SK-N-SH (cell line): ENCODE measurements at regions not wholly inside any gene's neighbourhood (a gene's known extent, or its start where the extent isn't known, plus 50 kb on each side); places are given as distances from the start of the nearest gene placed in this dataset.

Experiments used
- CTCF ChIA-PET: fragments of 300-600, 350-600 bp; formaldehyde crosslinking; extraction: SDS; loops from one replicate; lab custom pipeline; 2021; lab: Yijun Ruan, JAX
- POLR2A ChIA-PET: fragments of 350-600 bp; sonication (Branson Sonifier 250); formaldehyde crosslinking; extraction: SDS; loops from one replicate; lab custom pipeline; 2020; ENCODE audit warnings: antibody characterized with exemption, inconsistent platforms; lab: Yijun Ruan, JAX
- DNase-seq: peaks from one replicate; pipeline ENCODE4 v3.0.0; 2012
- H2AFZ ChIP-seq: fragments of 200-600 bp; sonication (generic); 2 replicates; pipeline ENCODE4 v1.8.1; 2016; ENCODE audit warnings: antibody characterized with exemption, mild to moderate bottlenecking, low read depth
- H3F3A ChIP-seq: fragments of 200-600 bp; sonication (generic); replicated peaks from 2 replicates; pipeline ENCODE3; 2016; ENCODE audit warnings: antibody characterized with exemption, mild to moderate bottlenecking; ENCODE audit not compliant: insufficient read depth
- H3K27ac ChIP-seq, 2 experiments: fragments of 200-500 bp in 1 of 2; fragments of 200-600 bp in 1 of 2; sonication (Bioruptor generic) in 1 of 2; sonication (generic), shearing (Covaris generic) in 1 of 2; 2 replicates each; pipeline versions ENCODE4 v1.5.1 to v1.6.1; 2014 to 2016; ENCODE audit warnings: low read depth in 2 of 2, inconsistent platforms in 1 of 2, low read length in 1 of 2, mild to moderate bottlenecking in 1 of 2, mixed read lengths in 1 of 2
- H3K27me3 ChIP-seq: fragments of 200-600 bp; sonication (generic), shearing (Covaris generic); 2 replicates; pipeline ENCODE4 v1.6.1; 2016; ENCODE audit warnings: mixed run types; ENCODE audit not compliant: insufficient read depth
- H3K36me3 ChIP-seq, 2 experiments: fragments of 200-500 bp in 1 of 2; fragments of 200-600 bp in 1 of 2; sonication (Bioruptor generic) in 1 of 2; sonication (generic) in 1 of 2; replicated peaks in 1 of 2; 2 replicates each; pipeline versions ENCODE3 to v1.5.1; 2014 to 2016; ENCODE audit warnings: low read length in 1 of 2, mild to moderate bottlenecking in 1 of 2; ENCODE audit not compliant: insufficient read depth in 2 of 2, control insufficient read depth in 1 of 2
- H3K4me1 ChIP-seq, 2 experiments: fragments of 200-500 bp in 1 of 2; fragments of 200-600 bp in 1 of 2; sonication (Bioruptor generic) in 1 of 2; sonication (generic), shearing (Covaris generic) in 1 of 2; 2 replicates each; pipeline versions ENCODE4 v1.5.1 to v1.6.1; 2014 to 2016; ENCODE audit warnings: low read depth in 1 of 2, low read length in 1 of 2, mixed run types in 1 of 2; ENCODE audit not compliant: insufficient read depth in 2 of 2, control insufficient read depth in 1 of 2
- H3K4me2 ChIP-seq: fragments of 200-600 bp; sonication (generic), shearing (Covaris generic); 2 replicates; pipeline ENCODE4 v1.6.1; 2017; ENCODE audit warnings: mixed run types
- H3K4me3 ChIP-seq, 2 experiments: fragments of 200-500 bp in 1 of 2; fragments of 200-600 bp in 1 of 2; sonication (Bioruptor generic) in 1 of 2; sonication (generic), shearing (Covaris generic) in 1 of 2; 2 replicates each; pipeline versions ENCODE4 v1.5.1 to v1.8.1; 2014 to 2016; ENCODE audit warnings: low read depth in 2 of 2, inconsistent platforms in 1 of 2, low read length in 1 of 2, mild to moderate bottlenecking in 1 of 2, mixed read lengths in 1 of 2, moderate library complexity in 1 of 2
- H3K79me2 ChIP-seq: fragments of 200-600 bp; sonication (generic); 2 replicates; pipeline ENCODE4 v1.8.1; 2017; ENCODE audit warnings: mild to moderate bottlenecking; ENCODE audit not compliant: insufficient read depth
- H3K9ac ChIP-seq: fragments of 200-600 bp; sonication (generic); 2 replicates; pipeline ENCODE4 v1.6.1; 2017; ENCODE audit warnings: mixed run types
- H3K9me2 ChIP-seq: fragments of 200-600 bp; sonication (generic); 2 replicates; pipeline ENCODE4 v1.6.1; 2017; ENCODE audit warnings: mixed run types
- H3K9me3 ChIP-seq: fragments of 200-600 bp; sonication (generic); 2 replicates; pipeline ENCODE4 v1.6.1; 2017; ENCODE audit warnings: mixed run types, mild to moderate bottlenecking, moderate library complexity
- H4K20me1 ChIP-seq: fragments of 200-600 bp; sonication (generic); 2 replicates; pipeline ENCODE4 v1.6.1; 2017; ENCODE audit warnings: mild to moderate bottlenecking, mixed run types; ENCODE audit not compliant: insufficient read depth
- ELF1 ChIP-seq: IDR thresholded peaks from 2 replicates; pipeline ENCODE4 v1.4.0; 2012
- EP300 ChIP-seq, 2 experiments: IDR thresholded peaks; 2 replicates each; pipeline versions ENCODE4 v1.4.0 to v1.6.1; 2012; ENCODE audit warnings: borderline replicate concordance in 1 of 2, low read depth in 1 of 2, low read length in 1 of 2
- EZH2phosphoT487 ChIP-seq: fragments of 200-600 bp; sonication (generic); IDR thresholded peaks from 2 replicates; pipeline ENCODE4 v1.6.1; 2017; ENCODE audit warnings: low read depth, mixed run types, mild to moderate bottlenecking, antibody characterized with exemption, moderate library complexity, borderline replicate concordance
- FOXJ3 ChIP-seq: sonication (generic); formaldehyde crosslinking; IDR thresholded peaks from 2 replicates; pipeline ENCODE4 v1.5.1; 2020; ENCODE audit warnings: mild to moderate bottlenecking, missing genetic modification reagents
- NRF1 ChIP-seq: IDR thresholded peaks from 2 replicates; pipeline ENCODE4 v1.6.1; 2012; ENCODE audit warnings: low read depth, mild to moderate bottlenecking, low read length
- POLR2AphosphoS5 ChIP-seq: IDR thresholded peaks from 2 replicates; pipeline ENCODE4 v1.6.1; 2012; ENCODE audit warnings: low read depth, low read length
- RCOR1 ChIP-seq: fragments of 150-350 bp; IDR thresholded peaks from 2 replicates; pipeline ENCODE4 v1.6.1; 2017; ENCODE audit warnings: antibody characterized with exemption, low read length
- RXRA ChIP-seq: IDR thresholded peaks from 2 replicates; pipeline ENCODE4 v1.4.0; 2012; ENCODE audit warnings: low read depth, mild to moderate bottlenecking, borderline replicate concordance
- SIN3A ChIP-seq: IDR thresholded peaks from 2 replicates; pipeline ENCODE4 v1.6.1; 2012; ENCODE audit warnings: low read depth, mild to moderate bottlenecking, low read length, moderate library complexity, borderline replicate concordance
- SMC3 ChIP-seq: IDR thresholded peaks from 2 replicates; pipeline ENCODE4 v1.6.1; 2012; ENCODE audit warnings: low read depth, low read length, improper control_type of control experiment
- TAF1 ChIP-seq: IDR thresholded peaks from 2 replicates; pipeline ENCODE4 v1.6.1; 2012; ENCODE audit warnings: low read depth, mild to moderate bottlenecking, low read length, moderate library complexity, borderline replicate concordance
- TCF12 ChIP-seq: IDR thresholded peaks from 2 replicates; pipeline ENCODE4 v1.4.0; 2012
- YY1 ChIP-seq: IDR thresholded peaks from 2 replicates; pipeline ENCODE4 v1.4.0; 2012; ENCODE audit warnings: low read depth, mild to moderate bottlenecking
- WGBS: methylation state at CpG from one replicate; pipeline ENCODE4 v1.1.6; 2017; ENCODE audit warnings: low lambda C conversion rate; 5-methylcytosine and 5-hydroxymethylcytosine counted together
- TF ChIP-seq, protein P1 (sequence below): IDR thresholded peaks from 2 replicates; pipeline ENCODE4 v1.4.0; 2012; ENCODE audit warnings: low read depth, borderline replicate concordance
- TF ChIP-seq, protein P2 (sequence below): fragments of 150-350 bp; IDR thresholded peaks from 2 replicates; pipeline ENCODE4 v1.6.1; 2016; ENCODE audit warnings: mild to moderate bottlenecking, low read depth, low read length
- TF ChIP-seq, protein P3 (sequence below): IDR thresholded peaks from 2 replicates; pipeline ENCODE4; 2012
- TF ChIP-seq, protein P4 (sequence below): IDR thresholded peaks from 2 replicates; pipeline ENCODE4 v1.4.0; 2012; ENCODE audit warnings: low read depth, borderline replicate concordance
- TF ChIP-seq, protein P5 (sequence below): fragments of 150-350 bp; IDR thresholded peaks from 2 replicates; pipeline ENCODE4 v1.6.1; 2017; ENCODE audit warnings: antibody characterized with exemption, low read length, low read depth, borderline replicate concordance
- TF ChIP-seq, protein P6 (sequence below): IDR thresholded peaks from 2 replicates; pipeline ENCODE4 v1.6.1; 2012; ENCODE audit warnings: mild to moderate bottlenecking, low read depth, low read length, moderate library complexity
- TF ChIP-seq, protein P7 (sequence below): fragments of 200-600 bp; sonication (generic); IDR thresholded peaks from 2 replicates; pipeline ENCODE4 v1.6.1; 2017; ENCODE audit warnings: antibody characterized with exemption, mild to moderate bottlenecking, moderate library complexity

DNA sequence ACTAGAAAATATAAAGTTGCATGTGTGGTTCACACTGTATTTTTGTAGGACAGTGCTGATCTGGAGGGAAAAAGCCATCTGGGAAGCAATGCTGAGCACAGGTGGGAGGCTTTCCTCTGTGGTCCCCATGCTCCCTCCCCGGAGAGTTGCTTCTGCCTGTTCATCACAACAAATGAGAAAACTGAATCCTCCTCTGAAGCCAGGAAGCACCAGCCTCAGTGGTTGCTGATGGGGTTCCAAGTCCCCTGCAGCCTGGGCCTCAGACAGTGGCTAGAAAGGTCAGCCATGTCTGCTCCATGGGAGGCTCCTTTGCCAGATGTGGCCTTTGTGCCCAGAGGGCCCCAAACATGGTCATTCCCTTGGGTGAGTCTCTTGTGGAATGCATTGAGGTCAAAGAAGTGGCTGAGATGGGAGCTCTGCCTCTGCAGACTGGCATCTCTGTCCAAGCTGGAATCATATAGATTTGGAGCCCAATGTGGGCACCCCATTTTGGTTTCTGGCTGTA is 77.6 kb downstream of the C5orf15 start:
- no peaks in the 10 kb centered on the region; the same call in 1 of the 2 replicates for H3K27me3 ChIP-seq
- WGBS, result 42% methylated on average over 1 of the region's 1 CpG
- H2AFZ ChIP-seq, result no peak overlapping the region
- no peaks in the 10 kb centered on the region for H3K36me3 ChIP-seq
- no peak overlapping the region for H3K4me2 ChIP-seq
- no peaks in the 10 kb centered on the region for H3K79me2 ChIP-seq
- no peaks in the 10 kb centered on the region for H4K20me1 ChIP-seq
- H3K9ac ChIP-seq, result no peak overlapping the region
- POLR2A ChIA-PET, result no interaction called here
- no peaks in the 10 kb centered on the region for H3K9me3 ChIP-seq
- H3K9me2 ChIP-seq, result no peaks in the 10 kb centered on the region
- H3K4me1 ChIP-seq, result peaks cover 0 to 21% of the 10 kb centered on the region in 2 experiments; a peak in 1 of 4 replicates
- H3K4me3 ChIP-seq, result no peak overlapping the region
- TF ChIP-seq, protein P1, sequence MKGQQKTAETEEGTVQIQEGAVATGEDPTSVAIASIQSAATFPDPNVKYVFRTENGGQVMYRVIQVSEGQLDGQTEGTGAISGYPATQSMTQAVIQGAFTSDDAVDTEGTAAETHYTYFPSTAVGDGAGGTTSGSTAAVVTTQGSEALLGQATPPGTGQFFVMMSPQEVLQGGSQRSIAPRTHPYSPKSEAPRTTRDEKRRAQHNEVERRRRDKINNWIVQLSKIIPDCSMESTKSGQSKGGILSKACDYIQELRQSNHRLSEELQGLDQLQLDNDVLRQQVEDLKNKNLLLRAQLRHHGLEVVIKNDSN, result no peak
- TF ChIP-seq NRF1 (no peak), SMC3 (no peak), YY1 (no peak), EZH2phosphoT487 (no peak), FOXJ3 (no peak), TAF1 (no peak), RXRA (no peak), POLR2AphosphoS5 (no peak), RCOR1 (no peak), TCF12 (no peak), EP300 (IDR thresholded peaks at IDR 0.05; ENCODE audit: borderline replicate concordance in 1 of 2, low read depth in 1 of 2, low read length in 1 of 2) (no peak), ELF1 (no peak), SIN3A (no peak)
- TF ChIP-seq, protein P2, sequence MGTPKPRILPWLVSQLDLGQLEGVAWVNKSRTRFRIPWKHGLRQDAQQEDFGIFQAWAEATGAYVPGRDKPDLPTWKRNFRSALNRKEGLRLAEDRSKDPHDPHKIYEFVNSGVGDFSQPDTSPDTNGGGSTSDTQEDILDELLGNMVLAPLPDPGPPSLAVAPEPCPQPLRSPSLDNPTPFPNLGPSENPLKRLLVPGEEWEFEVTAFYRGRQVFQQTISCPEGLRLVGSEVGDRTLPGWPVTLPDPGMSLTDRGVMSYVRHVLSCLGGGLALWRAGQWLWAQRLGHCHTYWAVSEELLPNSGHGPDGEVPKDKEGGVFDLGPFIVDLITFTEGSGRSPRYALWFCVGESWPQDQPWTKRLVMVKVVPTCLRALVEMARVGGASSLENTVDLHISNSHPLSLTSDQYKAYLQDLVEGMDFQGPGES, result no peak
- TF ChIP-seq, protein P3, sequence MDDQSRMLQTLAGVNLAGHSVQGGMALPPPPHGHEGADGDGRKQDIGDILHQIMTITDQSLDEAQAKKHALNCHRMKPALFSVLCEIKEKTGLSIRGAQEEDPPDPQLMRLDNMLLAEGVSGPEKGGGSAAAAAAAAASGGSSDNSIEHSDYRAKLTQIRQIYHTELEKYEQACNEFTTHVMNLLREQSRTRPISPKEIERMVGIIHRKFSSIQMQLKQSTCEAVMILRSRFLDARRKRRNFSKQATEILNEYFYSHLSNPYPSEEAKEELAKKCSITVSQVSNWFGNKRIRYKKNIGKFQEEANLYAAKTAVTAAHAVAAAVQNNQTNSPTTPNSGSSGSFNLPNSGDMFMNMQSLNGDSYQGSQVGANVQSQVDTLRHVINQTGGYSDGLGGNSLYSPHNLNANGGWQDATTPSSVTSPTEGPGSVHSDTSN, result no peak
- TF ChIP-seq, protein P4, sequence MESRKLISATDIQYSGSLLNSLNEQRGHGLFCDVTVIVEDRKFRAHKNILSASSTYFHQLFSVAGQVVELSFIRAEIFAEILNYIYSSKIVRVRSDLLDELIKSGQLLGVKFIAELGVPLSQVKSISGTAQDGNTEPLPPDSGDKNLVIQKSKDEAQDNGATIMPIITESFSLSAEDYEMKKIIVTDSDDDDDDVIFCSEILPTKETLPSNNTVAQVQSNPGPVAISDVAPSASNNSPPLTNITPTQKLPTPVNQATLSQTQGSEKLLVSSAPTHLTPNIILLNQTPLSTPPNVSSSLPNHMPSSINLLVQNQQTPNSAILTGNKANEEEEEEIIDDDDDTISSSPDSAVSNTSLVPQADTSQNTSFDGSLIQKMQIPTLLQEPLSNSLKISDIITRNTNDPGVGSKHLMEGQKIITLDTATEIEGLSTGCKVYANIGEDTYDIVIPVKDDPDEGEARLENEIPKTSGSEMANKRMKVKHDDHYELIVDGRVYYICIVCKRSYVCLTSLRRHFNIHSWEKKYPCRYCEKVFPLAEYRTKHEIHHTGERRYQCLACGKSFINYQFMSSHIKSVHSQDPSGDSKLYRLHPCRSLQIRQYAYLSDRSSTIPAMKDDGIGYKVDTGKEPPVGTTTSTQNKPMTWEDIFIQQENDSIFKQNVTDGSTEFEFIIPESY, result no peak
- TF ChIP-seq, protein P5, sequence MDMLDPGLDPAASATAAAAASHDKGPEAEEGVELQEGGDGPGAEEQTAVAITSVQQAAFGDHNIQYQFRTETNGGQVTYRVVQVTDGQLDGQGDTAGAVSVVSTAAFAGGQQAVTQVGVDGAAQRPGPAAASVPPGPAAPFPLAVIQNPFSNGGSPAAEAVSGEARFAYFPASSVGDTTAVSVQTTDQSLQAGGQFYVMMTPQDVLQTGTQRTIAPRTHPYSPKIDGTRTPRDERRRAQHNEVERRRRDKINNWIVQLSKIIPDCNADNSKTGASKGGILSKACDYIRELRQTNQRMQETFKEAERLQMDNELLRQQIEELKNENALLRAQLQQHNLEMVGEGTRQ, result no peak
- TF ChIP-seq, protein P6, sequence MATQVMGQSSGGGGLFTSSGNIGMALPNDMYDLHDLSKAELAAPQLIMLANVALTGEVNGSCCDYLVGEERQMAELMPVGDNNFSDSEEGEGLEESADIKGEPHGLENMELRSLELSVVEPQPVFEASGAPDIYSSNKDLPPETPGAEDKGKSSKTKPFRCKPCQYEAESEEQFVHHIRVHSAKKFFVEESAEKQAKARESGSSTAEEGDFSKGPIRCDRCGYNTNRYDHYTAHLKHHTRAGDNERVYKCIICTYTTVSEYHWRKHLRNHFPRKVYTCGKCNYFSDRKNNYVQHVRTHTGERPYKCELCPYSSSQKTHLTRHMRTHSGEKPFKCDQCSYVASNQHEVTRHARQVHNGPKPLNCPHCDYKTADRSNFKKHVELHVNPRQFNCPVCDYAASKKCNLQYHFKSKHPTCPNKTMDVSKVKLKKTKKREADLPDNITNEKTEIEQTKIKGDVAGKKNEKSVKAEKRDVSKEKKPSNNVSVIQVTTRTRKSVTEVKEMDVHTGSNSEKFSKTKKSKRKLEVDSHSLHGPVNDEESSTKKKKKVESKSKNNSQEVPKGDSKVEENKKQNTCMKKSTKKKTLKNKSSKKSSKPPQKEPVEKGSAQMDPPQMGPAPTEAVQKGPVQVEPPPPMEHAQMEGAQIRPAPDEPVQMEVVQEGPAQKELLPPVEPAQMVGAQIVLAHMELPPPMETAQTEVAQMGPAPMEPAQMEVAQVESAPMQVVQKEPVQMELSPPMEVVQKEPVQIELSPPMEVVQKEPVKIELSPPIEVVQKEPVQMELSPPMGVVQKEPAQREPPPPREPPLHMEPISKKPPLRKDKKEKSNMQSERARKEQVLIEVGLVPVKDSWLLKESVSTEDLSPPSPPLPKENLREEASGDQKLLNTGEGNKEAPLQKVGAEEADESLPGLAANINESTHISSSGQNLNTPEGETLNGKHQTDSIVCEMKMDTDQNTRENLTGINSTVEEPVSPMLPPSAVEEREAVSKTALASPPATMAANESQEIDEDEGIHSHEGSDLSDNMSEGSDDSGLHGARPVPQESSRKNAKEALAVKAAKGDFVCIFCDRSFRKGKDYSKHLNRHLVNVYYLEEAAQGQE, result no peak
- TF ChIP-seq, protein P7, sequence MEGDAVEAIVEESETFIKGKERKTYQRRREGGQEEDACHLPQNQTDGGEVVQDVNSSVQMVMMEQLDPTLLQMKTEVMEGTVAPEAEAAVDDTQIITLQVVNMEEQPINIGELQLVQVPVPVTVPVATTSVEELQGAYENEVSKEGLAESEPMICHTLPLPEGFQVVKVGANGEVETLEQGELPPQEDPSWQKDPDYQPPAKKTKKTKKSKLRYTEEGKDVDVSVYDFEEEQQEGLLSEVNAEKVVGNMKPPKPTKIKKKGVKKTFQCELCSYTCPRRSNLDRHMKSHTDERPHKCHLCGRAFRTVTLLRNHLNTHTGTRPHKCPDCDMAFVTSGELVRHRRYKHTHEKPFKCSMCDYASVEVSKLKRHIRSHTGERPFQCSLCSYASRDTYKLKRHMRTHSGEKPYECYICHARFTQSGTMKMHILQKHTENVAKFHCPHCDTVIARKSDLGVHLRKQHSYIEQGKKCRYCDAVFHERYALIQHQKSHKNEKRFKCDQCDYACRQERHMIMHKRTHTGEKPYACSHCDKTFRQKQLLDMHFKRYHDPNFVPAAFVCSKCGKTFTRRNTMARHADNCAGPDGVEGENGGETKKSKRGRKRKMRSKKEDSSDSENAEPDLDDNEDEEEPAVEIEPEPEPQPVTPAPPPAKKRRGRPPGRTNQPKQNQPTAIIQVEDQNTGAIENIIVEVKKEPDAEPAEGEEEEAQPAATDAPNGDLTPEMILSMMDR, result no peak
- no peaks in the 10 kb centered on the region for H3F3A ChIP-seq
- CTCF ChIA-PET, result no interaction called here
- no peak for DNase-seq
- no peak overlapping the region for H3K27ac ChIP-seq
